ENCODE measurements at regions not wholly inside any gene's neighbourhood (a gene's known extent, or its start where the extent isn't known, plus 50 kb on each side); places are given as distances from the start of the nearest gene placed in this dataset.
"Not testable (repeated sequence)": the region's sequence is repeated elsewhere in the genome, so short reads cannot be mapped to it uniquely, and the experiment has no call there.

DNA sequence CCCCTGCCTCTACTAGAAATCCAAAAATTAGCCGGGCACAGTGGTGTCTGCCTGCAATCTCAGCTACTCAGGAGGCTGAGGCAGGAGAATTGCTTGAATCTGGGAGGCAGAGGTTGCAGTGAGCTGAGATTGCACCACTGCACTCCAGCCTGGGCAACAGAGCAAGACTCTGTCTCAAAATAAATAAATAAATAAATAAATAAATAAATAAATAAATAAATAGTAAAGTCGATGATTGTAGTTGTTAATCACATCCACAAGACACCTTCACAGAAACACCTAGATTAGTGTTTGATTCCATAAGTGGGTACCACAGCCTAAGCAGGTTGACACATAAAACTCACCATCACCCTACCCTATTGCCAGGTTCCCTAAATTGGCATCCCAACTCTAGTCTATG, 1199.0 kb downstream of the TYW1 start:
- H4K91ac ChIP-seq (replicated peaks; ENCODE audit: insufficient read length, low read length); H3K9me3 ChIP-seq (ENCODE audit: insufficient read depth in 2 of 2, low read depth in 1 of 2, low read length in 1 of 2); H3K79me1 ChIP-seq (ENCODE audit: low read depth, low read length); H2BK12ac ChIP-seq (ENCODE audit: low read depth, low read length); H2BK5ac ChIP-seq (ENCODE audit: low read depth, low read length); DNase-seq (ENCODE audit: low read depth in 1 of 2, low spot score in 2 of 2); POLR2A ChIA-PET (ENCODE audit: partially characterized antibody); H3K4ac ChIP-seq (replicated peaks; ENCODE audit: insufficient read length, low read depth, low read length); H3K14ac ChIP-seq (ENCODE audit: insufficient read length); H3K4me2 ChIP-seq (ENCODE audit: insufficient read depth in 1 of 2, low read depth in 2 of 2, low read length in 2 of 2); H4K5ac ChIP-seq (ENCODE audit: insufficient read length, low read depth, low read length); H2BK20ac ChIP-seq (ENCODE audit: low read length); H3K27me3 ChIP-seq (replicated peaks in 1 of 4; ENCODE audit: control insufficient read depth in 3 of 4, extremely low read depth in 1 of 4, insufficient read depth in 3 of 4, low read length in 3 of 4); H2BK120ac ChIP-seq (replicated peaks; ENCODE audit: low read depth, low read length); H2AFZ ChIP-seq (ENCODE audit: low read length); H3K4me1 ChIP-seq (replicated peaks in 1 of 4; ENCODE audit: control insufficient read depth in 3 of 4, insufficient read depth in 4 of 4, low read length in 3 of 4); H4K8ac ChIP-seq (ENCODE audit: extremely low read depth, insufficient read depth, low read length); H3K4me3 ChIP-seq (ENCODE audit: extremely low read depth in 1 of 4, insufficient read depth in 2 of 4, low read depth in 3 of 4, low read length in 4 of 4); H3K18ac ChIP-seq (ENCODE audit: extremely low read depth, low read length); H3K27ac ChIP-seq (ENCODE audit: low read depth, low read length); FAIRE-seq; H3K36me3 ChIP-seq (ENCODE audit: control insufficient read depth in 2 of 4, insufficient read depth in 4 of 4, low read length in 3 of 4); H3K79me2 ChIP-seq (ENCODE audit: control insufficient read depth in 1 of 2, insufficient read depth in 2 of 2, low read length in 2 of 2); H3K23ac ChIP-seq (ENCODE audit: insufficient read length); CTCF ChIA-PET (ENCODE audit: partially characterized antibody); H3K56ac ChIP-seq (replicated peaks; ENCODE audit: insufficient read length, low read depth, low read length); H3K23me2 ChIP-seq (ENCODE audit: low read depth, low read length); H4K20me1 ChIP-seq (replicated peaks in 1 of 2; ENCODE audit: control insufficient read depth in 1 of 2, insufficient read depth in 2 of 2, low read length in 2 of 2); H2AK5ac ChIP-seq (ENCODE audit: low read depth, low read length); H3K9ac ChIP-seq (replicated peaks in 1 of 4; ENCODE audit: extremely low read depth in 1 of 4, low read depth in 3 of 4, low read length in 3 of 4); H2BK15ac ChIP-seq (ENCODE audit: low read length): not testable (repeated sequence)
- WGBS, 2 experiments (ENCODE audit: extremely low coverage in 1 of 2, insufficient coverage in 1 of 2, insufficient read length in 1 of 2, insufficient replicate concordance in 2 of 2, low coverage in 1 of 2, low lambda C conversion rate in 2 of 2, missing lambda C conversion rate in 1 of 2), result 85% methylated on average over 2 of the region's 2 CpGs; no CpG with 5 or more reads in 1 of the 2 experiments

All from H1 (cell line).